Pancreas (tissue), 10 donors: ENCODE measurements at regions not wholly inside any gene's neighbourhood (a gene's known extent, or its start where the extent isn't known, plus 50 kb on each side); places are given as distances from the start of the nearest gene placed in this dataset.
A peak's percentile ranks its signal among the peaks of the same experiment; 100 is the strongest.

Experiments used
- ATAC-seq, 4 donors: fragments of 200-7000 bp; cut with Tn5 transposase; one replicate each; pipeline versions ENCODE4 v1.8.0 to v1.9.1; 2020; ENCODE audit warnings: mild to moderate bottlenecking in 4 of 4, moderate library complexity in 4 of 4
- DNase-seq, 6 donors: peaks; one replicate each; pipeline ENCODE4 v3.0.0-alpha.2; 2020
- FAIRE-seq: peaks from 2 replicates; lab custom pipeline; 2012; peaks lifted over from hg19 to GRCh38; lab: Jason Lieb, UNC
- H3K27ac ChIP-seq, 4 donors: fragments of 200-600 bp; sonication (generic); 1 replicate in 3 of 4; 2 replicates in 1 of 4; pipeline versions ENCODE4 v1.5.0 to v1.8.0; 2020
- H3K27me3 ChIP-seq, 4 donors: fragments of 200-600 bp; one replicate each; pipeline ENCODE4 v1.8.0; 2021
- H3K36me3 ChIP-seq, 3 donors: fragments of 200-600 bp; sonication (generic) in 1 of 3; one replicate each; pipeline versions ENCODE4 v1.5.0 to v1.8.0; 2020 to 2021
- H3K4me1 ChIP-seq, 3 donors: fragments of 200-600 bp; one replicate each; pipeline ENCODE4 v1.8.0; 2021
- H3K4me3 ChIP-seq, 4 donors: fragments of 200-600 bp; sonication (generic) in 2 of 4; one replicate each; pipeline versions ENCODE4 v1.5.0 to v1.8.0; 2020 to 2021
- H3K9me3 ChIP-seq, 4 donors: fragments of 200-600 bp; one replicate each; pipeline ENCODE4 v1.8.0; 2021
- CTCF ChIP-seq, 4 donors: fragments of 200-600 bp; sonication (generic) in 3 of 4; IDR thresholded peaks; one replicate each; pipeline versions ENCODE4 v1.5.0 to v1.8.0; 2021; ENCODE audit warnings: antibody characterized with exemption in 4 of 4
- WGBS, 2 donors: extraction: QIAGEN DNeasy Blood & Tissue Kit; methylation state at CpG; one replicate each; pipeline ENCODE4 v1.1.7; 2013; 5-methylcytosine and 5-hydroxymethylcytosine counted together
- intact Hi-C, 3 donors: fragments of 100-400 bp; cut with DNase I; formaldehyde crosslinking; loops; one replicate each; pipeline versions ENCODE4 v1.11.1 to v1.14.2; 2022
- donor health status: healthy with polysubstance abuse.
- donor health status: DM: no; HTN: no; CAD: no; lungs with moderate emphysema.
- donor health status: DM: no; HTN: no; CAD: no.
- donor health status: control.
- donor health status: control.
- donor health status: Bipolar disorder and iron deficiency.
- donor health status: DM: yes; HTN: yes; CAD: no.
- donor health status: DM: no; HTN: no; CAD: no.
- donor health status: DM: no; HTN: no; CAD: no.
- donor health status: DM: yes; HTN: yes; CAD: no.

- H3K4me1 ChIP-seq: peaks cover 0 to 6% (median 5%) of the 10 kb centered on the region in 3 donors
- H3K27me3 ChIP-seq: no peaks in the 10 kb centered on the region
- intact Hi-C loops: no loop called here
- H3K4me3 ChIP-seq: no peak overlapping the region
- H3K9me3 ChIP-seq: no peaks in the 10 kb centered on the region
- no peak for ATAC-seq
- no peak for FAIRE-seq
- WGBS, 2 donors: 88 to 92% methylated on average over 2 of the region's 2 CpGs
- no peak for DNase-seq
- TF ChIP-seq CTCF (IDR thresholded peaks at IDR 0.05): no peak
- no peaks in the 10 kb centered on the region for H3K36me3 ChIP-seq
- H3K27ac ChIP-seq: peak overlapping the region in 2 of 4 donors; percentile 76 to 80
Measured at GRCh38 chrX:65602221-65602560, 65.3 kb upstream of the MSN start.

- Histone ChIP-seq H3K9me3 (no peaks in the 10 kb centered on the region), H3K4me1 (peaks cover 0 to 6% (median 5%) of the 10 kb centered on the region in 3 donors), H3K4me3 (no peak overlapping the region), H3K27me3 (no peaks in the 10 kb centered on the region), H3K36me3 (no peaks in the 10 kb centered on the region), H3K27ac (peak overlapping the region in 2 of 4 donors; percentile 76 to 80)
- ATAC-seq: peak; percentile 97 to 98 (median 98)
- TF ChIP-seq CTCF (IDR thresholded peaks at IDR 0.05): no peak
- intact Hi-C loops: no loop called here
- DNase-seq: peak; percentile 60 to 84 (median 78)
- no peak for FAIRE-seq
- WGBS, 2 donors: 68 to 74% methylated on average over 3 of the region's 3 CpGs
Measured at GRCh38 chrX:65601530-65602220, 65.8 kb upstream of the MSN start.

GRCh38 chrX:65601126-65601525 is 66.3 kb upstream of the MSN start:
- WGBS, 2 donors: 60 to 65% methylated on average over 3 of the region's 3 CpGs
- H3K36me3 ChIP-seq: no peaks in the 10 kb centered on the region
- FAIRE-seq (no peak), DNase-seq (no peak), ATAC-seq (peak; percentile 16 to 30 (median 25))
- no peaks in the 10 kb centered on the region for H3K27me3 ChIP-seq
- intact Hi-C loops: no loop called here
- no peak for TF ChIP-seq CTCF (IDR thresholded peaks at IDR 0.05)
- H3K4me3 ChIP-seq: no peak overlapping the region
- peak overlapping the region in 2 of 4 donors; percentile 76 to 80 for H3K27ac ChIP-seq
- H3K4me1 ChIP-seq: peaks cover 0 to 6% (median 5%) of the 10 kb centered on the region in 3 donors
- no peaks in the 10 kb centered on the region for H3K9me3 ChIP-seq

GRCh38 chrX:65600106-65600505 is 65.5 kb upstream of the LAS1L start:
- Histone ChIP-seq H3K36me3 (no peaks in the 10 kb centered on the region), H3K27me3 (no peaks in the 10 kb centered on the region), H3K4me1 (peaks cover 0 to 6% (median 5%) of the 10 kb centered on the region in 3 donors), H3K9me3 (no peaks in the 10 kb centered on the region), H3K4me3 (no peak overlapping the region), H3K27ac (no peak overlapping the region)
- DNase-seq: no peak
- no peak for TF ChIP-seq CTCF (IDR thresholded peaks at IDR 0.05)
- FAIRE-seq: no peak
- WGBS, 2 donors: 56 to 63% methylated on average over 7 of the region's 7 CpGs
- no peak for ATAC-seq
- intact Hi-C loops: no loop called here

- intact Hi-C loops: no loop called here
- DNase-seq: no peak
- ATAC-seq: no peak
Measured at GRCh38 chrX:65598559-65599147, 64.1 kb upstream of the LAS1L start.

More at GRCh38 chrX:65598559-65599147, 64.1 kb upstream of the LAS1L start:
- WGBS, 2 donors: 63 to 67% methylated on average over 8 of the region's 8 CpGs
- Histone ChIP-seq H3K4me3 (no peak overlapping the region), H3K36me3 (no peaks in the 10 kb centered on the region), H3K4me1 (peaks cover 0 to 6% (median 5%) of the 10 kb centered on the region in 3 donors), H3K27ac (no peak overlapping the region), H3K9me3 (no peaks in the 10 kb centered on the region), H3K27me3 (no peaks in the 10 kb centered on the region)
- FAIRE-seq: no peak
- TF ChIP-seq CTCF (IDR thresholded peaks at IDR 0.05): no peak
